H1 (cell line): ENCODE measurements at regions not wholly inside any gene's neighbourhood (a gene's known extent, or its start where the extent isn't known, plus 50 kb on each side); places are given as distances from the start of the nearest gene placed in this dataset.

Experiments used
- CHD7 ChIP-seq: fragments of 300-600 bp; sonication (generic); IDR thresholded peaks from 2 replicates; pipeline ENCODE4 v1.7.1; 2012; ENCODE audit warnings: low read length, moderate library complexity, mild to moderate bottlenecking, inconsistent platforms; ENCODE audit not compliant: insufficient replicate concordance
- EZH2 ChIP-seq: fragments of 200-600 bp; sonication (generic); IDR thresholded peaks from 2 replicates; pipeline ENCODE4 v1.7.1; 2012; ENCODE audit warnings: low read depth, mild to moderate bottlenecking, moderate library complexity, low read length, inconsistent platforms; ENCODE audit not compliant: severe bottlenecking
- HDAC6 ChIP-seq: IDR thresholded peaks from one replicate; pipeline ENCODE4 v1.7.1; 2012; ENCODE audit warnings: low read depth, mild to moderate bottlenecking, inconsistent platforms, low read length, moderate library complexity
- JUN ChIP-seq: IDR thresholded peaks from 2 replicates; pipeline ENCODE4 v1.6.1; 2011; ENCODE audit warnings: low read depth, mild to moderate bottlenecking, improper control_type of control experiment, low read length
- POU5F1 ChIP-seq: IDR thresholded peaks from 2 replicates; pipeline ENCODE4 v1.6.1; 2011; ENCODE audit warnings: low read depth, mild to moderate bottlenecking, low read length, moderate library complexity
- RFX5 ChIP-seq: IDR thresholded peaks from 2 replicates; pipeline ENCODE4 v1.6.1; 2011; ENCODE audit warnings: low read depth, low read length, improper control_type of control experiment, borderline replicate concordance
- SIX5 ChIP-seq: IDR thresholded peaks from 2 replicates; pipeline ENCODE4 v1.6.1; 2011; ENCODE audit warnings: mild to moderate bottlenecking, low read depth, low read length
- SP2 ChIP-seq: IDR thresholded peaks from 2 replicates; pipeline ENCODE4 v1.6.1; 2012; ENCODE audit warnings: mild to moderate bottlenecking, low read length, inconsistent platforms
- TEAD4 ChIP-seq: IDR thresholded peaks from 2 replicates; pipeline ENCODE4 v1.6.1; 2012; ENCODE audit warnings: low read depth, low read length, inconsistent platforms, mixed read lengths

GRCh38 chr14:30257946-30258661, 300.9 kb upstream of the G2E3 start (continued):
- no peak for TF ChIP-seq CHD7
- no peak for TF ChIP-seq TEAD4
- no peak for TF ChIP-seq EZH2
- TF ChIP-seq HDAC6 = no peak
- TF ChIP-seq SIX5 = no peak
- TF ChIP-seq RFX5 = no peak
- no peak for TF ChIP-seq JUN
- TF ChIP-seq SP2 = no peak
- TF ChIP-seq POU5F1 = no peak
